IMR-90 (cell line): ENCODE measurements at regions not wholly inside any gene's neighbourhood (a gene's known extent, or its start where the extent isn't known, plus 50 kb on each side); places are given as distances from the start of the nearest gene placed in this dataset.

Experiments used
- ATAC-seq: fragments of 200-7000 bp; cut with Tn5 transposase; 2 replicates; pipeline ENCODE4 v1.9.1; 2020; ENCODE audit warnings: low read depth, mild to moderate bottlenecking, moderate library complexity
- BruUV-seq: library from RNA; stranded (reverse); fragments of 400-500 nt; replicated peaks from 2 replicates; lab custom pipeline; 2021; lab: Mats Ljungman, UMichigan
- CTCF ChIA-PET: fragments of 300-600 bp; formaldehyde crosslinking; extraction: SDS; loops from one replicate; lab custom pipeline; 2021; ENCODE audit warnings: antibody characterized with exemption; lab: Yijun Ruan, JAX
- POLR2A ChIA-PET: fragments of 300-600 bp; sonication (Branson Sonifier 250); formaldehyde crosslinking; loops from one replicate; lab custom pipeline; 2022; ENCODE audit warnings: antibody characterized with exemption; ENCODE audit not compliant: unreplicated experiment; lab: Charles Lee
- DNase-seq: peaks from one replicate; pipeline ENCODE4 v3.0.0; 2013
- H2AFZ ChIP-seq: replicated peaks from 2 replicates; pipeline ENCODE3; 2013; ENCODE audit warnings: low read length, mild to moderate bottlenecking; ENCODE audit not compliant: poor library complexity
- H2AK5ac ChIP-seq: 2 replicates; pipeline ENCODE4 v1.6.1; 2013; ENCODE audit warnings: low read depth, low read length, inconsistent platforms
- H2AK9ac ChIP-seq: replicated peaks from 2 replicates; pipeline ENCODE3; 2013; ENCODE audit warnings: mild to moderate bottlenecking, low read depth, low read length, moderate library complexity; ENCODE audit not compliant: poor library complexity
- H2BK120ac ChIP-seq: 2 replicates; pipeline ENCODE4 v1.6.1; 2013; ENCODE audit warnings: low read depth, low read length, inconsistent platforms
- H2BK15ac ChIP-seq: 3 replicates; pipeline ENCODE4 v1.6.1; 2013; ENCODE audit warnings: low read depth, low read length, inconsistent platforms
- H2BK20ac ChIP-seq: 2 replicates; pipeline ENCODE4 v1.6.1; 2013; ENCODE audit warnings: low read depth, mild to moderate bottlenecking, inconsistent platforms, low read length, moderate library complexity
- H2BK5ac ChIP-seq: 2 replicates; pipeline ENCODE4 v1.6.1; 2013; ENCODE audit warnings: mild to moderate bottlenecking, low read depth, low read length, inconsistent platforms; ENCODE audit not compliant: poor library complexity, severe bottlenecking
- H3K14ac ChIP-seq: replicated peaks from 2 replicates; pipeline ENCODE4 v1.6.1; 2013; ENCODE audit warnings: low read depth, low read length, inconsistent platforms
- H3K18ac ChIP-seq: 2 replicates; pipeline ENCODE4 v1.6.1; 2013; ENCODE audit warnings: low read depth, low read length, control low read depth
- H3K23ac ChIP-seq: 2 replicates; pipeline ENCODE4 v1.6.1; 2013; ENCODE audit warnings: low read depth, low read length, inconsistent platforms
- H3K27ac ChIP-seq: 2 replicates; pipeline ENCODE4 v1.5.1; 2013; ENCODE audit warnings: mild to moderate bottlenecking, control low read depth, low read length; ENCODE audit not compliant: insufficient read depth
- H3K27me3 ChIP-seq: 2 replicates; pipeline ENCODE4 v1.6.1; 2013; ENCODE audit warnings: low read length; ENCODE audit not compliant: control insufficient read depth, insufficient read depth
- H3K36me3 ChIP-seq: 2 replicates; pipeline ENCODE4 v1.6.1; 2013; ENCODE audit warnings: low read length, mixed read lengths; ENCODE audit not compliant: control insufficient read depth, insufficient read depth
- H3K4ac ChIP-seq: 2 replicates; pipeline ENCODE4 v1.6.1; 2013; ENCODE audit warnings: low read depth, low read length, inconsistent platforms
- H3K4me1 ChIP-seq: 2 replicates; pipeline ENCODE4 v1.6.1; 2013; ENCODE audit warnings: low read length, mixed read lengths; ENCODE audit not compliant: control insufficient read depth, insufficient read depth
- H3K4me2 ChIP-seq: 2 replicates; pipeline ENCODE4 v1.6.1; 2013; ENCODE audit warnings: low read depth, mild to moderate bottlenecking, control low read depth, low read length, moderate library complexity
- H3K4me3 ChIP-seq: 2 replicates; pipeline ENCODE4 v1.5.1; 2013; ENCODE audit warnings: low read depth, mild to moderate bottlenecking, control low read depth, low read length, moderate library complexity; ENCODE audit not compliant: insufficient read depth
- H3K56ac ChIP-seq: 2 replicates; pipeline ENCODE4 v1.6.1; 2013; ENCODE audit warnings: low read length, inconsistent platforms; ENCODE audit not compliant: insufficient read depth; ENCODE audit errors: extremely low read depth
- H3K79me1 ChIP-seq, 2 experiments: 2 replicates each; pipeline ENCODE4 v1.6.1; 2013; ENCODE audit warnings: low read length in 2 of 2, inconsistent platforms in 1 of 2, low read depth in 1 of 2
- H3K9ac ChIP-seq: 2 replicates; pipeline ENCODE4 v1.6.1; 2013; ENCODE audit warnings: low read depth, low read length, control low read depth
- H3K9me1 ChIP-seq: 2 replicates; pipeline ENCODE4 v1.6.1; 2013; ENCODE audit warnings: low read length, inconsistent platforms; ENCODE audit not compliant: insufficient read depth
- H3K9me3 ChIP-seq: 2 replicates; pipeline ENCODE4 v1.6.1; 2013; ENCODE audit warnings: low read length; ENCODE audit not compliant: control insufficient read depth, insufficient read depth
- H4K20me1 ChIP-seq: 2 replicates; pipeline ENCODE4 v1.6.1; 2013; ENCODE audit warnings: low read length, inconsistent platforms; ENCODE audit not compliant: insufficient read depth
- H4K5ac ChIP-seq: 2 replicates; pipeline ENCODE4 v1.6.1; 2013; ENCODE audit warnings: mild to moderate bottlenecking, low read depth, low read length, control low read depth
- H4K8ac ChIP-seq, 2 experiments: 2 replicates each; pipeline ENCODE4 v1.6.1; 2013; ENCODE audit warnings: low read depth in 2 of 2, low read length in 2 of 2, control low read depth in 1 of 2, inconsistent platforms in 1 of 2
- H4K91ac ChIP-seq: 2 replicates; pipeline ENCODE4 v1.6.1; 2013; ENCODE audit warnings: low read depth, low read length, inconsistent platforms; ENCODE audit not compliant: insufficient read depth
- BHLHE40 ChIP-seq: fragments of 150-350 bp; IDR thresholded peaks from 2 replicates; pipeline ENCODE4 v1.6.1; 2016; ENCODE audit warnings: mild to moderate bottlenecking, low read depth, low read length
- CEBPB ChIP-seq: IDR thresholded peaks from 2 replicates; pipeline ENCODE4 v1.6.1; 2012; ENCODE audit warnings: low read depth, low read length, improper control_type of control experiment
- MAFK ChIP-seq: IDR thresholded peaks from 2 replicates; pipeline ENCODE4 v1.6.1; 2012; ENCODE audit warnings: low read depth, low read length, improper control_type of control experiment
- MAZ ChIP-seq: IDR thresholded peaks from 2 replicates; pipeline ENCODE4 v1.6.1; 2012; ENCODE audit warnings: low read depth, mild to moderate bottlenecking, low read length, improper control_type of control experiment, moderate library complexity, borderline replicate concordance
- MXI1 ChIP-seq: IDR thresholded peaks from 2 replicates; pipeline ENCODE4 v1.6.1; 2012; ENCODE audit warnings: low read depth, mild to moderate bottlenecking, low read length, moderate library complexity, borderline replicate concordance
- SMC3 ChIP-seq: fragments of 150-350 bp; IDR thresholded peaks from 2 replicates; pipeline ENCODE4 v1.6.1; 2016; ENCODE audit warnings: low read depth, mild to moderate bottlenecking, antibody characterized with exemption, low read length, moderate library complexity
- WGBS, 2 experiments: methylation state at CpG; one replicate each; pipeline versions ENCODE4 v1.1.5 to v1.1.7; 2013; ENCODE audit warnings: missing lambda C conversion rate in 2 of 2; ENCODE audit not compliant: insufficient read length in 1 of 2; ENCODE audit errors: extremely low coverage in 2 of 2; 5-methylcytosine and 5-hydroxymethylcytosine counted together
- dilution Hi-C: fragments of 300-500 bp; cut with HindIII; formaldehyde crosslinking; loops from one replicate; pipeline ENCODE4 v1.14.3; 2018; ENCODE audit warnings: low sequenced_read_pairs; ENCODE audit not compliant: unreplicated experiment
- in situ Hi-C: fragments of 300-500 bp; cut with MboI; formaldehyde crosslinking; loops from 3 replicates; pipeline ENCODE4 v1.14.3; 2019; ENCODE audit warnings: low sequenced_read_pairs, inconsistent platforms, mixed read lengths
- intact Hi-C: fragments of 100-400 bp; cut with micrococcal nuclease; formaldehyde crosslinking; loops from 2 replicates; pipeline ENCODE4 v1.10.0; 2022
- TF ChIP-seq, protein P1 (sequence below): fragments of 150-350 bp; IDR thresholded peaks from 2 replicates; pipeline ENCODE4 v1.6.1; 2016; ENCODE audit warnings: low read depth, mild to moderate bottlenecking, low read length, moderate library complexity, borderline replicate concordance

GRCh38 chr1:214126697-214127146 lies 138.9 kb downstream of the PROX1 start:
- no peaks in the 10 kb centered on the region for H3K79me1 ChIP-seq
- H4K91ac ChIP-seq: no peak overlapping the region
- H3K23ac ChIP-seq: no peak overlapping the region
- H3K14ac ChIP-seq: no peak overlapping the region
- H3K9me3 ChIP-seq: no peaks in the 10 kb centered on the region
- H4K20me1 ChIP-seq: no peaks in the 10 kb centered on the region
- CTCF ChIA-PET: interaction anchor here (1.0 kb wide), 1 partner anchor 9 kb away, joined by 3 read pairs; no protein-coding TSS in a partner anchor
- BruUV-seq: no TSS peak
- no peak overlapping the region for H2BK120ac ChIP-seq
- no peaks in the 10 kb centered on the region for H3K9me1 ChIP-seq
- H2AK9ac ChIP-seq: no peak overlapping the region
- peaks cover 8% of the 10 kb centered on the region for H3K27me3 ChIP-seq
- in situ Hi-C loops (loop anchor here (10.0 kb wide), 3 partner anchors 752 to 1002 kb away; no protein-coding TSS in a partner anchor), dilution Hi-C loops (no loop called here), intact Hi-C loops (loop anchor here (10.0 kb wide), 1 partner anchor 1112 kb away; the partner anchor contains the start of gene ANGEL2)
- no peak overlapping the region for H2BK20ac ChIP-seq
- TF ChIP-seq MAZ: no peak
- no peak for TF ChIP-seq MAFK
- no peak for TF ChIP-seq CEBPB
- TF ChIP-seq BHLHE40: no peak
- no peak for TF ChIP-seq SMC3
- TF ChIP-seq, protein P1, sequence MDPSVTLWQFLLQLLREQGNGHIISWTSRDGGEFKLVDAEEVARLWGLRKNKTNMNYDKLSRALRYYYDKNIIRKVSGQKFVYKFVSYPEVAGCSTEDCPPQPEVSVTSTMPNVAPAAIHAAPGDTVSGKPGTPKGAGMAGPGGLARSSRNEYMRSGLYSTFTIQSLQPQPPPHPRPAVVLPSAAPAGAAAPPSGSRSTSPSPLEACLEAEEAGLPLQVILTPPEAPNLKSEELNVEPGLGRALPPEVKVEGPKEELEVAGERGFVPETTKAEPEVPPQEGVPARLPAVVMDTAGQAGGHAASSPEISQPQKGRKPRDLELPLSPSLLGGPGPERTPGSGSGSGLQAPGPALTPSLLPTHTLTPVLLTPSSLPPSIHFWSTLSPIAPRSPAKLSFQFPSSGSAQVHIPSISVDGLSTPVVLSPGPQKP: no peak
- TF ChIP-seq MXI1: no peak
- H3K4me1 ChIP-seq: no peaks in the 10 kb centered on the region
- no peak overlapping the region for H4K8ac ChIP-seq
- no peak overlapping the region for H3K18ac ChIP-seq
- H3K56ac ChIP-seq: no peak overlapping the region
- no peak overlapping the region for H3K9ac ChIP-seq
- WGBS, 2 experiments: no CpG with 5 or more reads among the region's 2 CpGs
- H2AFZ ChIP-seq: no peak overlapping the region
- DNase-seq (no peak), ATAC-seq (no peak)
- H3K36me3 ChIP-seq: no peaks in the 10 kb centered on the region
- no peak overlapping the region for H3K4me3 ChIP-seq
- no peak overlapping the region for H3K27ac ChIP-seq
- no peak overlapping the region for H3K4me2 ChIP-seq
- no peak overlapping the region for H2BK5ac ChIP-seq
- no peak overlapping the region for H2BK15ac ChIP-seq
- H2AK5ac ChIP-seq: no peak overlapping the region
- H3K4ac ChIP-seq: no peak overlapping the region
- POLR2A ChIA-PET: no interaction called here
- no peak overlapping the region for H4K5ac ChIP-seq
